ENCODE measurements at regions not wholly inside any gene's neighbourhood (a gene's known extent, or its start where the extent isn't known, plus 50 kb on each side); places are given as distances from the start of the nearest gene placed in this dataset.

GRCh38 chr7:40946549-40946948, 756.3 kb downstream of the INHBA start:
- no peak for DNase-seq (ENCODE audit: low read depth in 2 of 2)

- DNase-seq (ENCODE audit: low read depth in 2 of 2), result no peak
Observed at GRCh38 chr7:40945788-40946187, 757.1 kb downstream of the INHBA start.

GRCh38 chr7:40944981-40945585, 757.8 kb downstream of the INHBA start:
- no peak for DNase-seq (ENCODE audit: low read depth in 2 of 2)

DNA sequence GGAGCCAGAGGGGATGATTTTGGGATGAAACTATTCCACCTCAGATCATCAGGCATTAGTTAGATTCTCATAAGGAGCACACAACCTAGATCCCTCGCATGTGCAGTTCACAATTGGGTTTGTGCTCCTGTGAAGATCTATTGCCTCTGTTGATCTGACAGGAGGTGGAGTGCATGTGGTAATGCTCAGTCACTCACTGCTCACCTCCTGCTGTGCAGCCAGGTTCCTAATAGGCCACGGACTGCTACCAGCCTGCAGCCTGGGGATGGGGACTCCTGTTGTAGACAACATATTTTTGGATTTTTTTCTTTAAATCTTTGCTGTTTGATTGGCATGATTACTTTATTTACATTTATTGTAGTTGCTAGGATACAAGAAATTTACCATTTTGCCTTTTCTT, 765.0 kb downstream of the INHBA start:
- DNase-seq (ENCODE audit: low read depth in 2 of 2), result no peak

DNA sequence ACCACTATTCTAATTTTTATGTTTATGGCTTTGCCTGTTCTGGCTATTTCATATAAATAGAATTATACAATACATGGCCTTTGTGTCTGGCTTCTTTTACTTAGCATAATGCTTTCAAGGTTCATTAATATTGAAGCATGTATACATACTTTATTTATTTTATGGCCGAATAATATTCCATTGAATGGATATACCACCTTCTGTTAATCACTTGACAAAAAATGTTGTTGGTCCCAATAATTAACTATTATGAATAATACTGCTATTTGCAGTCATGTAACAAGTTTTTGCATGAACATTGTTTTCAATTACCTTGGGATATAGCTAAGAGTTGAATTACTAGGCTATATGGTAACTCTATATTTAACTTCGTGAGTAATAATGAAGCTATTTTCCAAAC, 767.5 kb downstream of the INHBA start:
- DNase-seq (ENCODE audit: low read depth in 2 of 2), result no peak

GRCh38 chr7:40923626-40924025, 779.3 kb downstream of the INHBA start:
- no peak for DNase-seq (ENCODE audit: low read depth in 2 of 2)

DNA sequence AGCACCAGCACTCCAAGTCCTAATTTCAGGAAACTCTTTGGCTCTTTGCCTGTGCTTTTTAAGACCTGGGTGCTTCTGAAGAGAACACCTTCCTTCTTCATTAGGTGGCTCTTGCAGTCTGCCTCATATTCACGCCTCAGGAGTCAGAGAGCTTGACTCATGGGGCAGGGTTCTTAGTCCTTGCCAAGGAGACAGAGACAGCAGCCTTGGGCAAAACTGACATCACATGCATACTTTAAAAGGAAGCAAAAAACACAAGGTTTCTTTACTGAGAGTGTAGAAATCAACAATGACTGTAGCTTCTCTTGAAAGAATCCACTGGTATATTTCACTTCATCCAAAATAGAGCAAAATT, 780.6 kb downstream of the INHBA start:
- no peak for DNase-seq (ENCODE audit: low read depth in 2 of 2)

GRCh38 chr7:40921589-40922315, 781.1 kb downstream of the INHBA start:
- DNase-seq (ENCODE audit: low read depth in 2 of 2), result no peak

DNA sequence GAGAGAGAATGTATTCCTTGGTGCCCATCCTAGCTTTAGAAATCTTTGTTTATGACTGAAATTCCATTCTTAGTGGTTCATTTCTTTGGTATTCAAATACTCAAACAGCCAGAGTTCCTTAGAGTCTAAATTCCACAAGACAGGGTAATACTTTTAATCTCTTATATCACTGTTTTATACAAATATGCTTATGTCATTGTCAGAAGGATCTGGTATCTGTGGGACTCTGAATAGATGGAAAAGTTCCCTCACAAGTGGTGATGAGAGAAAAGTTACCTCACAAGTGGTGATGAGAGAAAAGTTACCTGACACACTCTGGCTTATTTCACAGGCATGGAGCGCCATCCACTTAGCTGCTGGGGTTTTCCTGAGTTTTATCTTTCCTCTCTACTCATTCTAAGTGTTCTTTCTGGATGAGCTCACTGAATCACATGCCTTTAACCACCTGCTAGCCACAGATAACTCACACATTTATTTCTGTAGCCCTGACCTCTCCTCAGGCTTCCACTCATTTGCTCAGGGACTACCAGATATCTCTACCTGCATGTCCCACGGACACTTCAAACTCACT, 784.0 kb downstream of the SUGCT start:
- no peak for DNase-seq (ENCODE audit: low read depth in 2 of 2)

- DNase-seq (ENCODE audit: low read depth in 2 of 2), result no peak
Observed at GRCh38 chr7:40916813-40917212, 782.0 kb downstream of the SUGCT start.

GRCh38 chr7:40915071-40915470, 780.3 kb downstream of the SUGCT start:
- DNase-seq (ENCODE audit: low read depth in 2 of 2), result no peak

Data from dermis microvascular lymphatic vessel endothelial cell (primary cell).